ENCODE measurements at regions not wholly inside any gene's neighbourhood (a gene's known extent, or its start where the extent isn't known, plus 50 kb on each side); places are given as distances from the start of the nearest gene placed in this dataset.
A peak's percentile ranks its signal among the peaks of the same experiment; 100 is the strongest.
"Not testable (repeated sequence)": the region's sequence is repeated elsewhere in the genome, so short reads cannot be mapped to it uniquely, and the experiment has no call there.

GRCh38 chr19:30255791-30256495, 116.2 kb upstream of the ZNF536 start:
- H3K4me3 ChIP-seq (ENCODE audit: insufficient read depth, low read depth, low read length), result no peak overlapping the region
- DNase-seq (ENCODE audit: low read depth) (no peak), FAIRE-seq (no peak)
- H3K27ac ChIP-seq (ENCODE audit: low read depth, low read length), result no peak overlapping the region
- H3K9me3 Mint-ChIP-seq (ENCODE audit: unreplicated experiment), result no peaks in the 10 kb centered on the region
- H3K4me1 Mint-ChIP-seq (ENCODE audit: low read depth, unreplicated experiment), result no peaks in the 10 kb centered on the region
- no peaks in the 10 kb centered on the region for H3K36me3 Mint-ChIP-seq (ENCODE audit: low read depth, unreplicated experiment)
- H3K4me2 ChIP-seq (ENCODE audit: low read length), result no peak overlapping the region
- H3K27ac Mint-ChIP-seq (ENCODE audit: unreplicated experiment), result no peak overlapping the region
- H3K9me3 ChIP-seq (ENCODE audit: insufficient read depth, low read depth, low read length), result no peaks in the 10 kb centered on the region
- peaks cover 34% of the 10 kb centered on the region for H3K27me3 Mint-ChIP-seq (ENCODE audit: low read depth, unreplicated experiment)
- H3K4me1 ChIP-seq (ENCODE audit: insufficient read depth, low read length), result no peaks in the 10 kb centered on the region
- no peaks in the 10 kb centered on the region for H4K20me1 ChIP-seq (ENCODE audit: insufficient read depth, low read length)
- no peak overlapping the region for H3K9ac ChIP-seq (ENCODE audit: low read length)
- no peaks in the 10 kb centered on the region for H3K36me3 ChIP-seq (ENCODE audit: insufficient read depth, low read length)
- no peak overlapping the region for H3K4me3 Mint-ChIP-seq (ENCODE audit: unreplicated experiment)
- no peaks in the 10 kb centered on the region for H3K27me3 ChIP-seq (ENCODE audit: insufficient read depth, low read length)
- TF ChIP-seq CTCF (IDR thresholded peaks at IDR 0.05; ENCODE audit: insufficient read depth, low read depth, low read length) (no peak), EZH2 (IDR thresholded peaks at IDR 0.05; ENCODE audit: insufficient read depth, low read length) (no peak)
- no peak overlapping the region for H2AFZ ChIP-seq (ENCODE audit: low read depth, low read length)
- H3K79me2 ChIP-seq (ENCODE audit: insufficient read depth, low read length), result no peaks in the 10 kb centered on the region

- no peak overlapping the region for H3K4me3 ChIP-seq (ENCODE audit: insufficient read depth, low read depth, low read length)
- H2AFZ ChIP-seq (ENCODE audit: low read depth, low read length), result no peak overlapping the region
- Mint-ChIP-seq H3K4me1 (ENCODE audit: low read depth, unreplicated experiment) (no peaks in the 10 kb centered on the region), H3K27ac (ENCODE audit: unreplicated experiment) (no peak overlapping the region), H3K4me3 (ENCODE audit: unreplicated experiment) (no peak overlapping the region), H3K9me3 (ENCODE audit: unreplicated experiment) (no peaks in the 10 kb centered on the region), H3K27me3 (ENCODE audit: low read depth, unreplicated experiment) (peaks cover 32% of the 10 kb centered on the region), H3K36me3 (ENCODE audit: low read depth, unreplicated experiment) (no peaks in the 10 kb centered on the region)
- TF ChIP-seq CTCF (IDR thresholded peaks at IDR 0.05; ENCODE audit: insufficient read depth, low read depth, low read length) (no peak), EZH2 (IDR thresholded peaks at IDR 0.05; ENCODE audit: insufficient read depth, low read length) (no peak)
- H3K4me1 ChIP-seq (ENCODE audit: insufficient read depth, low read length), result no peaks in the 10 kb centered on the region
- DNase-seq (ENCODE audit: low read depth) (no peak), FAIRE-seq (no peak)
- no peaks in the 10 kb centered on the region for H4K20me1 ChIP-seq (ENCODE audit: insufficient read depth, low read length)
- no peaks in the 10 kb centered on the region for H3K9me3 ChIP-seq (ENCODE audit: insufficient read depth, low read depth, low read length)
- H3K4me2 ChIP-seq (ENCODE audit: low read length), result no peak overlapping the region
- no peak overlapping the region for H3K27ac ChIP-seq (ENCODE audit: low read depth, low read length)
- H3K9ac ChIP-seq (ENCODE audit: low read length), result no peak overlapping the region
- no peaks in the 10 kb centered on the region for H3K79me2 ChIP-seq (ENCODE audit: insufficient read depth, low read length)
- H3K36me3 ChIP-seq (ENCODE audit: insufficient read depth, low read length), result no peaks in the 10 kb centered on the region
- H3K27me3 ChIP-seq (ENCODE audit: insufficient read depth, low read length), result no peaks in the 10 kb centered on the region
Observed at GRCh38 chr19:30256496-30256850, 115.7 kb upstream of the ZNF536 start.

- no peak overlapping the region for H3K27ac Mint-ChIP-seq (ENCODE audit: unreplicated experiment)
- Histone ChIP-seq H2AFZ (ENCODE audit: low read depth, low read length) (no peak overlapping the region), H3K4me2 (ENCODE audit: low read length) (no peak overlapping the region), H3K4me3 (ENCODE audit: insufficient read depth, low read depth, low read length) (no peak overlapping the region), H3K9ac (ENCODE audit: low read length) (no peak overlapping the region), H3K27ac (ENCODE audit: low read depth, low read length) (no peak overlapping the region), H3K4me1 (ENCODE audit: insufficient read depth, low read length) (no peaks in the 10 kb centered on the region), H3K79me2 (ENCODE audit: insufficient read depth, low read length) (no peaks in the 10 kb centered on the region), H4K20me1 (ENCODE audit: insufficient read depth, low read length) (no peaks in the 10 kb centered on the region), H3K36me3 (ENCODE audit: insufficient read depth, low read length) (no peaks in the 10 kb centered on the region), H3K9me3 (ENCODE audit: insufficient read depth, low read depth, low read length) (no peaks in the 10 kb centered on the region), H3K27me3 (ENCODE audit: insufficient read depth, low read length) (no peaks in the 10 kb centered on the region)
- H3K27me3 Mint-ChIP-seq (ENCODE audit: low read depth, unreplicated experiment), result peaks cover 35% of the 10 kb centered on the region
- H3K36me3 Mint-ChIP-seq (ENCODE audit: low read depth, unreplicated experiment), result no peaks in the 10 kb centered on the region
- FAIRE-seq (no peak), DNase-seq (ENCODE audit: low read depth) (no peak)
- TF ChIP-seq EZH2 (IDR thresholded peaks at IDR 0.05; ENCODE audit: insufficient read depth, low read length), result no peak
- no peak for TF ChIP-seq CTCF (IDR thresholded peaks at IDR 0.05; ENCODE audit: insufficient read depth, low read depth, low read length)
- peaks cover 5% of the 10 kb centered on the region for H3K4me1 Mint-ChIP-seq (ENCODE audit: low read depth, unreplicated experiment)
- no peaks in the 10 kb centered on the region for H3K9me3 Mint-ChIP-seq (ENCODE audit: unreplicated experiment)
- no peak overlapping the region for H3K4me3 Mint-ChIP-seq (ENCODE audit: unreplicated experiment)
Observed at GRCh38 chr19:30263830-30264381, 108.3 kb upstream of the ZNF536 start.

- H3K27ac ChIP-seq (ENCODE audit: low read depth, low read length); H3K27me3 ChIP-seq (ENCODE audit: insufficient read depth, low read length); H3K9me3 ChIP-seq (ENCODE audit: insufficient read depth, low read depth, low read length); H3K36me3 Mint-ChIP-seq (ENCODE audit: low read depth, unreplicated experiment); H3K4me1 Mint-ChIP-seq (ENCODE audit: low read depth, unreplicated experiment); FAIRE-seq; H3K79me2 ChIP-seq (ENCODE audit: insufficient read depth, low read length); H3K36me3 ChIP-seq (ENCODE audit: insufficient read depth, low read length); H3K9ac ChIP-seq (ENCODE audit: low read length); H3K4me1 ChIP-seq (ENCODE audit: insufficient read depth, low read length); DNase-seq (ENCODE audit: low read depth); H3K4me3 ChIP-seq (ENCODE audit: insufficient read depth, low read depth, low read length); H3K4me2 ChIP-seq (ENCODE audit: low read length); H3K4me3 Mint-ChIP-seq (ENCODE audit: unreplicated experiment); H4K20me1 ChIP-seq (ENCODE audit: insufficient read depth, low read length); H2AFZ ChIP-seq (ENCODE audit: low read depth, low read length); H3K9me3 Mint-ChIP-seq (ENCODE audit: unreplicated experiment): not testable (repeated sequence)
- H3K27me3 Mint-ChIP-seq (ENCODE audit: low read depth, unreplicated experiment), result peaks cover 46% of the 10 kb centered on the region
- peak overlapping the region; percentile 36 for H3K27ac Mint-ChIP-seq (ENCODE audit: unreplicated experiment)
Observed at GRCh38 chr19:30265918-30266317, 106.3 kb upstream of the ZNF536 start.
